Spleen (tissue), 7 donors: ENCODE measurements at regions not wholly inside any gene's neighbourhood (a gene's known extent, or its start where the extent isn't known, plus 50 kb on each side); places are given as distances from the start of the nearest gene placed in this dataset.

Experiments
- CTCF ChIP-seq, 11 experiments: fragments of 200-600 bp in 7 of 11; fragments of 450-650 bp in 4 of 11; sonication (generic) in 4 of 11; IDR thresholded peaks in 8 of 11; conservative IDR thresholded peaks in 3 of 11; 1 replicate in 7 of 11; 2 replicates in 4 of 11; pipeline versions ENCODE4 v1.4.0 to v1.8.0; 2016 to 2021; ENCODE audit warnings: antibody characterized with exemption in 11 of 11, inconsistent platforms in 4 of 11, mild to moderate bottlenecking in 1 of 11
- POLR2A ChIP-seq, 3 donors: fragments of 450-650 bp; IDR thresholded peaks; one replicate each; pipeline ENCODE4 v1.5.1; 2017; ENCODE audit warnings: antibody characterized with exemption in 3 of 3, mild to moderate bottlenecking in 1 of 3
- donor health status: DM: no; HTN: no; CAD: no; lungs with moderate emphysema.
- donor health status: DM: no; HTN: no; CAD: no.
- donor health status: DM: no; HTN: no; CAD: no.

DNA sequence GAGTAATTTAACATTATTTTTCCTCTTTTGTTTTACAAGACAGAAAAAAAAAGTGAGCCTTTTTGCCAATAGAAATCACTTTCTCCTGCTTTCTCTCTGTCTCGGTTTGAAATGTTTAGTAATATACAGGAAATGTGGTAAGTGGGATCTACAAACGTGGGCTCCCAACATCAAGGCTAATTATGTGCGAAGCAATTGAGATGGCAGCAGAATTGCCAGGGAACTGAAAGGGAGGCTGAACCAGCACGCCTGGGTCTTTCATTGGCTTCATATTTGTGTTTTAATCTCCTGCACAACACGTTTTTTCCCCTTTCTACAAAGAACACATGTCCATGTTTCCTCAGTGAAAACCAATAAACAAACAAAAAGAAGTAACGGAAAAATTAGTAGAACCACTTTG, 743.9 kb upstream of the SOX9 start:
- no peak for TF ChIP-seq POLR2A (IDR thresholded peaks at IDR 0.05)
- TF ChIP-seq CTCF (IDR thresholded peaks at IDR 0.05 in 8 of 11, conservative IDR thresholded peaks at IDR 0.05 in 3 of 11): no peak
